ENCODE measurements at regions not wholly inside any gene's neighbourhood (a gene's known extent, or its start where the extent isn't known, plus 50 kb on each side); places are given as distances from the start of the nearest gene placed in this dataset.

GRCh38 chr6:105907991-105908390, 178.1 kb upstream of the PRDM1 start:
- ChIA-PET POLR2A (ENCODE audit: low non-redundant PET) (no interaction called here), CTCF (no interaction called here)
- no peak for TF ChIP-seq CTCF (conservative IDR thresholded peaks at IDR 0.05; ENCODE audit: low read depth)
- H3K27ac ChIP-seq = no peak overlapping the region
- no peak for DNase-seq (ENCODE audit: low spot score)

- no peak for TF ChIP-seq CTCF (conservative IDR thresholded peaks at IDR 0.05; ENCODE audit: low read depth)
- no peak overlapping the region for H3K27ac ChIP-seq
- ChIA-PET CTCF (interaction anchor here (0.6 kb wide), 1 partner anchor 103 kb away, joined by 3 read pairs; no protein-coding TSS in a partner anchor), POLR2A (ENCODE audit: low non-redundant PET) (no interaction called here)
- no peak for DNase-seq (ENCODE audit: low spot score)
Observed at GRCh38 chr6:105907301-105907700, 178.8 kb upstream of the PRDM1 start.

- CTCF ChIA-PET = no interaction called here
- POLR2A ChIA-PET (ENCODE audit: low non-redundant PET) = no interaction called here
- H3K27ac ChIP-seq = no peak overlapping the region
- no peak for DNase-seq (ENCODE audit: low spot score)
- no peak for TF ChIP-seq CTCF (conservative IDR thresholded peaks at IDR 0.05; ENCODE audit: low read depth)
Observed at GRCh38 chr6:105902401-105903031, 183.6 kb upstream of the PRDM1 start.

- no peak overlapping the region for H3K27ac ChIP-seq
- ChIA-PET CTCF (interaction anchor here (0.6 kb wide), 1 partner anchor 90 kb away, joined by 3 read pairs; no protein-coding TSS in a partner anchor), POLR2A (ENCODE audit: low non-redundant PET) (no interaction called here)
- no peak for TF ChIP-seq CTCF (conservative IDR thresholded peaks at IDR 0.05; ENCODE audit: low read depth)
- DNase-seq (ENCODE audit: low spot score) = no peak
Observed at GRCh38 chr6:105901583-105901982, 184.6 kb upstream of the PRDM1 start.

GRCh38 chr6:105900125-105900937, 185.8 kb upstream of the PRDM1 start:
- no peak for TF ChIP-seq CTCF (conservative IDR thresholded peaks at IDR 0.05; ENCODE audit: low read depth)
- no peak overlapping the region for H3K27ac ChIP-seq
- ChIA-PET CTCF (no interaction called here), POLR2A (ENCODE audit: low non-redundant PET) (no interaction called here)
- DNase-seq (ENCODE audit: low spot score) = no peak

GRCh38 chr6:105898286-105898685, 187.8 kb upstream of the PRDM1 start:
- H3K27ac ChIP-seq = no peak overlapping the region
- ChIA-PET CTCF (no interaction called here), POLR2A (ENCODE audit: low non-redundant PET) (no interaction called here)
- DNase-seq (ENCODE audit: low spot score) = no peak
- TF ChIP-seq CTCF (conservative IDR thresholded peaks at IDR 0.05; ENCODE audit: low read depth) = no peak
